Stimulated activated CD8-positive, alpha-beta memory T cell treated with anti-CD3 and anti-CD28 coated beads, Interleukin-12 subunit alpha, Interleukin-12 subunit beta, amount 100 ng/mL, for 1 hour (primary cell): ENCODE measurements at regions not wholly inside any gene's neighbourhood (a gene's known extent, or its start where the extent isn't known, plus 50 kb on each side); places are given as distances from the start of the nearest gene placed in this dataset.
"Not testable (repeated sequence)": the region's sequence is repeated elsewhere in the genome, so short reads cannot be mapped to it uniquely, and the experiment has no call there.

Experiments used
- DNase-seq: peaks from one replicate; pipeline ENCODE4 v3.0.0-alpha.2; 2020; ENCODE audit warnings: low read depth

GRCh38 chr6:28658475-28659249 is 133.0 kb downstream of the GPX5 start:
- no peak for DNase-seq

GRCh38 chr6:28659250-28659566 is 133.5 kb downstream of the GPX5 start:
- DNase-seq, result no peak

GRCh38 chr6:28661097-28661713 is 135.5 kb downstream of the GPX5 start:
- no peak for DNase-seq

- DNase-seq, result no peak
Observed at GRCh38 chr6:28664870-28665396, 139.3 kb downstream of the GPX5 start.

- DNase-seq, result no peak
Observed at GRCh38 chr6:28673417-28673786, 147.7 kb downstream of the GPX5 start.

- DNase-seq, result no peak
Observed at GRCh38 chr6:28673787-28674671, 148.3 kb downstream of the GPX5 start.

- DNase-seq, result no peak
Observed at GRCh38 chr6:28675600-28675999, 149.9 kb downstream of the GPX5 start.

GRCh38 chr6:28682542-28682941 is 156.9 kb downstream of the GPX5 start:
- no peak for DNase-seq

- DNase-seq, result not testable (repeated sequence)
Observed at GRCh38 chr6:28682956-28683685, 157.4 kb downstream of the GPX5 start.

- DNase-seq, result no peak
Observed at GRCh38 chr6:28683945-28684538, 158.4 kb downstream of the GPX5 start.

GRCh38 chr6:28685960-28686359 is 160.3 kb downstream of the GPX5 start:
- DNase-seq, result not testable (repeated sequence)

GRCh38 chr6:28686446-28687027 is 160.9 kb downstream of the GPX5 start:
- peak; percentile 25 for DNase-seq

- not testable (repeated sequence) for DNase-seq
Observed at GRCh38 chr6:28687309-28687981, 161.8 kb downstream of the GPX5 start.

- DNase-seq, result not testable (repeated sequence)
Observed at GRCh38 chr6:28691991-28692390, 166.3 kb downstream of the GPX5 start.

- no peak for DNase-seq
Observed at GRCh38 chr6:28693033-28693750, 167.5 kb downstream of the GPX5 start.

- no peak for DNase-seq
Observed at GRCh38 chr6:28693751-28694443, 168.2 kb downstream of the GPX5 start.

- DNase-seq, result no peak
Observed at GRCh38 chr6:28695715-28696114, 170.0 kb downstream of the GPX5 start.

- no peak for DNase-seq
Observed at GRCh38 chr6:28696167-28696566, 170.5 kb downstream of the GPX5 start.

GRCh38 chr6:28696682-28697081 is 171.0 kb downstream of the GPX5 start:
- DNase-seq, result no peak
